GM12878 (cell line): ENCODE measurements at regions not wholly inside any gene's neighbourhood (a gene's known extent, or its start where the extent isn't known, plus 50 kb on each side); places are given as distances from the start of the nearest gene placed in this dataset.

Source experiments
- CTCF ChIP-seq, 3 experiments: IDR thresholded peaks in 2 of 3; conservative IDR thresholded peaks in 1 of 3; 2 replicates each; pipeline ENCODE4 v1.5.1; 2011; ENCODE audit warnings: low read depth in 3 of 3, low read length in 3 of 3, mild to moderate bottlenecking in 3 of 3, control low read depth in 2 of 3, moderate library complexity in 2 of 3, inconsistent platforms in 1 of 3, mixed read lengths in 1 of 3; ENCODE audit not compliant: control insufficient read depth in 2 of 3, insufficient read depth in 1 of 3; ENCODE audit errors: extremely low read depth in 1 of 3
- EZH2 ChIP-seq: IDR thresholded peaks from 2 replicates; pipeline ENCODE4 v1.6.1; 2012; ENCODE audit warnings: low read depth, mild to moderate bottlenecking, control low read depth, inconsistent platforms, low read length, borderline replicate concordance; ENCODE audit not compliant: control insufficient read depth
- FOS ChIP-seq: IDR thresholded peaks from 3 replicates; pipeline ENCODE4 v1.6.1; 2011; ENCODE audit warnings: borderline replicate concordance; ENCODE audit not compliant: insufficient read length; ENCODE audit errors: extremely low read depth
- KDM1A ChIP-seq: fragments of 200-600 bp; sonication (generic); IDR thresholded peaks from 2 replicates; pipeline ENCODE4 v1.6.1; 2016; ENCODE audit warnings: borderline replicate concordance
- LARP7 ChIP-seq: fragments of 450-650 bp; IDR thresholded peaks from 2 replicates; pipeline ENCODE4 v1.6.1; 2017; ENCODE audit warnings: mild to moderate bottlenecking
- MYC ChIP-seq: IDR thresholded peaks from 2 replicates; pipeline ENCODE4 v1.6.1; 2011; ENCODE audit warnings: mild to moderate bottlenecking, low read length, moderate library complexity, inconsistent platforms; ENCODE audit not compliant: insufficient read depth, insufficient replicate concordance, insufficient read length, severe bottlenecking
- NR2C1 ChIP-seq: fragments of 450-650 bp; IDR thresholded peaks from 2 replicates; pipeline ENCODE4 v1.6.1; 2017; ENCODE audit warnings: antibody characterized with exemption, mild to moderate bottlenecking, moderate library complexity
- PML ChIP-seq: IDR thresholded peaks from 2 replicates; pipeline ENCODE4 v1.6.1; 2012; ENCODE audit warnings: low read length, inconsistent platforms
- POLR2A ChIP-seq: IDR thresholded peaks from 2 replicates; pipeline ENCODE4 v1.6.1; 2011; ENCODE audit warnings: low read depth, mild to moderate bottlenecking, low read length
- PRDM15 ChIP-seq: fragments of 450-650 bp; formaldehyde crosslinking; IDR thresholded peaks from 2 replicates; pipeline ENCODE4 v1.4.0; 2020; ENCODE audit warnings: mild to moderate bottlenecking, moderate library complexity
- SIN3A ChIP-seq: IDR thresholded peaks from 2 replicates; pipeline ENCODE4 v1.6.1; 2012; ENCODE audit warnings: low read depth, low read length, improper control_type of control experiment
- TBL1XR1 ChIP-seq: IDR thresholded peaks from 2 replicates; pipeline ENCODE4 v1.6.1; 2012; ENCODE audit warnings: low read depth, low read length, improper control_type of control experiment

- TF ChIP-seq PML (no peak), CTCF (IDR thresholded peaks at IDR 0.05 in 2 of 3, conservative IDR thresholded peaks at IDR 0.05 in 1 of 3; ENCODE audit: control insufficient read depth in 2 of 3, extremely low read depth in 1 of 3, insufficient read depth in 1 of 3, low read depth in 3 of 3, low read length in 3 of 3) (no peak), POLR2A (no peak), PRDM15 (CRISPR knock-in tag) (no peak), KDM1A (no peak), SIN3A (no peak), LARP7 (no peak), TBL1XR1 (no peak), EZH2 (no peak), NR2C1 (no peak), MYC (no peak), FOS (no peak)
Observed at GRCh38 chr17:14513835-14514234, 213.0 kb downstream of the HS3ST3B1 start.
